C4-2B (cell line): ENCODE measurements at regions not wholly inside any gene's neighbourhood (a gene's known extent, or its start where the extent isn't known, plus 50 kb on each side); places are given as distances from the start of the nearest gene placed in this dataset.

Experiments
- CTCF ChIP-seq: fragments of 450-650 bp; conservative IDR thresholded peaks from 2 replicates; pipeline ENCODE4 v1.5.1; 2017; ENCODE audit warnings: mild to moderate bottlenecking
- ZFX ChIP-seq: fragments of 450-650 bp; IDR thresholded peaks from 2 replicates; pipeline ENCODE4 v1.6.1; 2017

GRCh38 chr5:67917561-67917960, 298.0 kb upstream of the PIK3R1 start:
- TF ChIP-seq CTCF (no peak), ZFX (no peak)
